HEK293 (cell line): ENCODE measurements at regions not wholly inside any gene's neighbourhood (a gene's known extent, or its start where the extent isn't known, plus 50 kb on each side); places are given as distances from the start of the nearest gene placed in this dataset.
A peak's percentile ranks its signal among the peaks of the same experiment; 100 is the strongest.
"Not testable (repeated sequence)": the region's sequence is repeated elsewhere in the genome, so short reads cannot be mapped to it uniquely, and the experiment has no call there.

ENCODE experiments used
- CTCF ChIA-PET: fragments of 350-600 bp; formaldehyde crosslinking; extraction: SDS; loops from one replicate; lab custom pipeline; 2021; ENCODE audit warnings: antibody characterized with exemption; lab: Yijun Ruan, JAX
- POLR2A ChIA-PET: fragments of 300-600 bp; formaldehyde crosslinking; extraction: SDS; loops from one replicate; lab custom pipeline; 2020; ENCODE audit warnings: antibody characterized with exemption, inconsistent platforms; lab: Yijun Ruan, JAX
- H3K27ac ChIP-seq: fragments of 200-500 bp; sonication (Bioruptor generic); 2 replicates; pipeline ENCODE4 v1.5.1; 2014; ENCODE audit warnings: low read depth, low read length, control low read depth, inconsistent platforms; ENCODE audit errors: extremely low read depth
- H3K36me3 ChIP-seq, 2 experiments: fragments of 200-500 bp in 1 of 2; sonication (Bioruptor generic) in 1 of 2; 1 replicate in 1 of 2; 2 replicates in 1 of 2; pipeline ENCODE4 v1.5.1; 2014 to 2017; ENCODE audit warnings: inconsistent platforms in 2 of 2, low read length in 2 of 2; ENCODE audit not compliant: control insufficient read depth in 2 of 2, insufficient read depth in 1 of 2
- H3K4me1 ChIP-seq: fragments of 200-500 bp; sonication (Bioruptor generic); 2 replicates; pipeline ENCODE4 v1.5.1; 2014; ENCODE audit warnings: mild to moderate bottlenecking, low read length, inconsistent platforms; ENCODE audit not compliant: control insufficient read depth, insufficient read depth
- H3K4me3 ChIP-seq: 2 replicates; pipeline ENCODE4 v1.5.1; 2011; ENCODE audit warnings: low read depth, mild to moderate bottlenecking, control low read depth, low read length, moderate library complexity
- H3K9me3 ChIP-seq: fragments of 200-500 bp; sonication (Bioruptor generic); 2 replicates; pipeline ENCODE4 v1.5.1; 2014; ENCODE audit warnings: low read depth, low read length, inconsistent platforms; ENCODE audit not compliant: control insufficient read depth, insufficient read depth
- EGR2 ChIP-seq: fragments of 450-650 bp; formaldehyde crosslinking; IDR thresholded peaks from 2 replicates; pipeline ENCODE4 v1.5.1; 2016; ENCODE audit warnings: low read depth, missing biosample characterization, missing genetic modification characterization
- GFI1B ChIP-seq: fragments of 450-650 bp; formaldehyde crosslinking; IDR thresholded peaks from 2 replicates; pipeline ENCODE4 v1.5.1; 2016; ENCODE audit warnings: missing biosample characterization, missing genetic modification characterization
- GLIS1 ChIP-seq: fragments of 450-650 bp; formaldehyde crosslinking; IDR thresholded peaks from 2 replicates; pipeline ENCODE4 v1.5.1; 2016; ENCODE audit warnings: missing biosample characterization, missing genetic modification characterization
- HOXC10 ChIP-seq: sonication (generic); formaldehyde crosslinking; IDR thresholded peaks from 2 replicates; pipeline ENCODE4 v1.8.1; 2023; ENCODE audit warnings: mild to moderate bottlenecking, missing genetic modification reagents
- TCF7L2 ChIP-seq: IDR thresholded peaks from 2 replicates; pipeline ENCODE4 v1.6.1; 2011; ENCODE audit warnings: low read depth, mild to moderate bottlenecking, inconsistent platforms, low read length, moderate library complexity, borderline replicate concordance
- TRIM28 ChIP-seq: IDR thresholded peaks from 2 replicates; pipeline ENCODE4 v1.6.1; 2011; ENCODE audit warnings: low read length, control low read depth, borderline replicate concordance
- WT1 ChIP-seq: fragments of 450-650 bp; formaldehyde crosslinking; IDR thresholded peaks from 2 replicates; pipeline ENCODE4 v1.5.1; 2016; ENCODE audit warnings: missing biosample characterization, missing genetic modification characterization
- ZBTB20 ChIP-seq: fragments of 450-650 bp; formaldehyde crosslinking; IDR thresholded peaks from 2 replicates; pipeline ENCODE4 v1.5.1; 2016; ENCODE audit warnings: missing biosample characterization, missing genetic modification characterization
- ZFHX2 ChIP-seq: fragments of 450-650 bp; formaldehyde crosslinking; conservative IDR thresholded peaks from 2 replicates; pipeline ENCODE4 v1.5.1; 2016; ENCODE audit warnings: missing biosample characterization, missing genetic modification characterization
- ZFP37 ChIP-seq: fragments of 450-650 bp; formaldehyde crosslinking; IDR thresholded peaks from 2 replicates; pipeline ENCODE4 v1.5.1; 2016; ENCODE audit warnings: missing biosample characterization, missing genetic modification characterization
- ZNF140 ChIP-seq: fragments of 450-650 bp; formaldehyde crosslinking; IDR thresholded peaks from 2 replicates; pipeline ENCODE4 v1.5.1; 2016; ENCODE audit warnings: missing biosample characterization, missing genetic modification characterization
- ZNF184 ChIP-seq: fragments of 450-650 bp; IDR thresholded peaks from 2 replicates; pipeline ENCODE4 v1.5.1; 2018; ENCODE audit warnings: missing biosample characterization, mild to moderate bottlenecking, missing genetic modification characterization
- ZNF239 ChIP-seq: fragments of 450-650 bp; formaldehyde crosslinking; IDR thresholded peaks from 2 replicates; pipeline ENCODE4 v1.5.1; 2016; ENCODE audit warnings: missing biosample characterization, missing genetic modification characterization
- ZNF335 ChIP-seq: fragments of 450-650 bp; formaldehyde crosslinking; conservative IDR thresholded peaks from 2 replicates; pipeline ENCODE4 v1.5.1; 2016; ENCODE audit warnings: missing biosample characterization, missing genetic modification characterization
- ZNF426 ChIP-seq: fragments of 450-650 bp; formaldehyde crosslinking; IDR thresholded peaks from 2 replicates; pipeline ENCODE4 v1.5.1; 2017; ENCODE audit warnings: missing biosample characterization, missing genetic modification characterization, mild to moderate bottlenecking, inconsistent platforms, moderate library complexity
- ZNF488 ChIP-seq: fragments of 450-650 bp; formaldehyde crosslinking; IDR thresholded peaks from 2 replicates; pipeline ENCODE4 v1.5.1; 2016; ENCODE audit warnings: missing biosample characterization, missing genetic modification characterization
- ZNF621 ChIP-seq: fragments of 450-650 bp; formaldehyde crosslinking; IDR thresholded peaks from 2 replicates; pipeline ENCODE4 v1.5.1; 2017; ENCODE audit warnings: missing biosample characterization, missing genetic modification characterization
- ZNF624 ChIP-seq: fragments of 450-650 bp; formaldehyde crosslinking; IDR thresholded peaks from 2 replicates; pipeline ENCODE4 v1.5.1; 2017; ENCODE audit warnings: missing biosample characterization, missing genetic modification characterization
- ZNF707 ChIP-seq: fragments of 450-650 bp; formaldehyde crosslinking; IDR thresholded peaks from 2 replicates; pipeline ENCODE4 v1.5.1; 2016; ENCODE audit warnings: missing biosample characterization, missing genetic modification characterization
- ZNF768 ChIP-seq: fragments of 450-650 bp; formaldehyde crosslinking; IDR thresholded peaks from 2 replicates; pipeline ENCODE4 v1.5.1; 2018; ENCODE audit warnings: missing biosample characterization, mild to moderate bottlenecking, missing genetic modification characterization
- TF ChIP-seq, protein P1 (sequence below): fragments of 450-650 bp; formaldehyde crosslinking; IDR thresholded peaks from 2 replicates; pipeline ENCODE4 v1.5.1; 2017; ENCODE audit warnings: missing biosample characterization, missing genetic modification characterization
- TF ChIP-seq, protein P2 (sequence below): fragments of 450-650 bp; formaldehyde crosslinking; IDR thresholded peaks from 2 replicates; pipeline ENCODE4 v1.5.1; 2017; ENCODE audit warnings: missing biosample characterization, missing genetic modification characterization
- TF ChIP-seq, protein P3 (sequence below): fragments of 450-650 bp; formaldehyde crosslinking; IDR thresholded peaks from 2 replicates; pipeline ENCODE4 v1.5.1; 2016; ENCODE audit warnings: missing biosample characterization, missing genetic modification characterization

DNA sequence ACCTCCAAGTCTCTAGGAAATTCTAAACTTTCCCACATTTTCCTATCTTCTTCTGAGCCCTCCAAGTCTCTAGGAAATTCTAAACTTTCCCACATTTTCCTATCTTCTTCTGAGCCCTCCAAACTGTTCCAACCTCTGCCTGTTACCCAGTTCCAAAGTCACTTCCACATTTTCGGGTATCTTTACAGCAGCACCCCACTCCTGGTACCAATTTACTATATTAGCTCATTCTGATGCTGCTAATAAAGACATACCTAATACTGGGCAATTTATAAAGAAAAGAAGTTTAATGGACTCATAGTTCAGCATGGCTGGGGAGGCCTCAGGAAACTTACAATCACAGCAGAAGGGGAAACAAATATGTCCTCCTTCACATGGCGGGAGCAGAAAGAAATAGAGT, 122.4 kb upstream of the PCGF5 start:
- H3K36me3 ChIP-seq, H3K27ac ChIP-seq, POLR2A ChIA-PET, CTCF ChIA-PET, H3K4me3 ChIP-seq, H3K4me1 ChIP-seq, H3K9me3 ChIP-seq: not testable (repeated sequence)
- peak; percentile 93 for TF ChIP-seq ZNF707 (tag by site-specific recombination)

- Histone ChIP-seq H3K4me1 (peaks cover 5% of the 10 kb centered on the region), H3K4me3 (no peak overlapping the region), H3K36me3 (no peaks in the 10 kb centered on the region), H3K9me3 (no peaks in the 10 kb centered on the region), H3K27ac (no peak overlapping the region)
- ChIA-PET CTCF (interaction anchor here (0.7 kb wide), 1 partner anchor 10 kb away, joined by 3 read pairs; no protein-coding TSS in a partner anchor), POLR2A (no interaction called here)
- peak; percentile 47; the same call in 1 of the 2 replicates for TF ChIP-seq TCF7L2
- peak; percentile 51; the same call in 1 of the 2 replicates for TF ChIP-seq TRIM28
- TF ChIP-seq WT1 (tag by site-specific recombination): no peak
- TF ChIP-seq ZBTB20: peak; percentile 49
- 0 out of 2 replicates have a peak, but pooled peaks have one; percentile 29 for TF ChIP-seq ZFHX2 (tag by site-specific recombination)
- TF ChIP-seq GLIS1: peak; percentile 32; the same call in 1 of the 2 replicates
- TF ChIP-seq ZNF239 (tag by site-specific recombination): no peak
- TF ChIP-seq EGR2 (tag by site-specific recombination): peak; percentile 27; the same call in 1 of the 2 replicates
- TF ChIP-seq GFI1B (tag by site-specific recombination): no peak
These were observed 116.9 kb upstream of the PCGF5 start for GRCh38 chr10:91103384-91104192.

DNA sequence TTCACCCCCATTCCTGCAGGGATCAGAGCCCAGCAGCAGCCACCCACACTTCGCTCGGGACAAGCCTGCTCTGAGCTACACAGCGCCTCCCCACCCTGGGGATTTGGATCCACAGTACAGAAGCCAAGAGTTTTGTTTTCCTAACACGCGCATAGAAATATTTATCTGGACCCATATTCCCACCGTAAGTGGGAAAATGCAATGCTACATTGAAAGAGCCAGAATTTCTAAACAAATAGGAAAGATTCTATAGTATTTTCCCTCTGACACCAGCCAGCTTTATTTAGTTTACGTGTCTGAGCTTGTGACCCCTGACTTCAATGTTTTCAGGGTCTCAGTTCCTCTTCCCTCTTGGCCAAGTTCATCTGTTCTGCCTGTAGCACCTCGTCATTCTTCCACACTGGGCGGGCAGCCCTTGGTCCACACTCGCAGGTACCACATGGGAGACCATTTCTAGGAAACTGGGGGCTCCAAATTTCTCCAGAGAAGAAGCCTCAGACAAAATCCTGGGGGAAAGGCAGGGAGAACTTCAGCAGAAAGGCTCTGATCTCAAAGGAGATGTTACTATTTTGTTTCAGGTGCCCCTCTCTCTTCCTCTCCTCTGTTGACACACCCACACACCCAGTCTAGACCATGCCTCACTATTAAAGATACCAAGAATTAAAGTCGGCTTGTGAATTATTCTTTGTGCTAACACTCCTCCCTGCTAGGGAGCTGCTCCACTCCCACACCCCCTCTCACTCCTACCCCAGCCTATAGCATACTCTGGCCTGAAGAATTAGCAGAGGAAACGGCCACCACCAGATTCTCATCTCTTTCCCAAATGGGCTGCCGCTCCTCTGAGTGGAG, 116.0 kb upstream of the PCGF5 start:
- POLR2A ChIA-PET: no interaction called here
- TF ChIP-seq ZNF184 (tag by site-specific recombination) (no peak), ZNF335 (tag by site-specific recombination) (no peak), EGR2 (tag by site-specific recombination) (peak; percentile 31; the same call in 1 of the 2 replicates), ZNF140 (tag by site-specific recombination) (no peak), ZNF624 (tag by site-specific recombination) (no peak), ZNF621 (no peak), HOXC10 (CRISPR knock-in tag) (no peak), ZNF426 (tag by site-specific recombination) (no peak), ZFHX2 (tag by site-specific recombination) (peak; percentile 44), ZNF488 (no peak), ZFP37 (no peak), ZNF768 (tag by site-specific recombination) (no peak)
- TF ChIP-seq, protein P1, sequence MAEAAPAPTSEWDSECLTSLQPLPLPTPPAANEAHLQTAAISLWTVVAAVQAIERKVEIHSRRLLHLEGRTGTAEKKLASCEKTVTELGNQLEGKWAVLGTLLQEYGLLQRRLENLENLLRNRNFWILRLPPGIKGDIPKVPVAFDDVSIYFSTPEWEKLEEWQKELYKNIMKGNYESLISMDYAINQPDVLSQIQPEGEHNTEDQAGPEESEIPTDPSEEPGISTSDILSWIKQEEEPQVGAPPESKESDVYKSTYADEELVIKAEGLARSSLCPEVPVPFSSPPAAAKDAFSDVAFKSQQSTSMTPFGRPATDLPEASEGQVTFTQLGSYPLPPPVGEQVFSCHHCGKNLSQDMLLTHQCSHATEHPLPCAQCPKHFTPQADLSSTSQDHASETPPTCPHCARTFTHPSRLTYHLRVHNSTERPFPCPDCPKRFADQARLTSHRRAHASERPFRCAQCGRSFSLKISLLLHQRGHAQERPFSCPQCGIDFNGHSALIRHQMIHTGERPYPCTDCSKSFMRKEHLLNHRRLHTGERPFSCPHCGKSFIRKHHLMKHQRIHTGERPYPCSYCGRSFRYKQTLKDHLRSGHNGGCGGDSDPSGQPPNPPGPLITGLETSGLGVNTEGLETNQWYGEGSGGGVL (tag by site-specific recombination): no peak
- TF ChIP-seq, protein P2, sequence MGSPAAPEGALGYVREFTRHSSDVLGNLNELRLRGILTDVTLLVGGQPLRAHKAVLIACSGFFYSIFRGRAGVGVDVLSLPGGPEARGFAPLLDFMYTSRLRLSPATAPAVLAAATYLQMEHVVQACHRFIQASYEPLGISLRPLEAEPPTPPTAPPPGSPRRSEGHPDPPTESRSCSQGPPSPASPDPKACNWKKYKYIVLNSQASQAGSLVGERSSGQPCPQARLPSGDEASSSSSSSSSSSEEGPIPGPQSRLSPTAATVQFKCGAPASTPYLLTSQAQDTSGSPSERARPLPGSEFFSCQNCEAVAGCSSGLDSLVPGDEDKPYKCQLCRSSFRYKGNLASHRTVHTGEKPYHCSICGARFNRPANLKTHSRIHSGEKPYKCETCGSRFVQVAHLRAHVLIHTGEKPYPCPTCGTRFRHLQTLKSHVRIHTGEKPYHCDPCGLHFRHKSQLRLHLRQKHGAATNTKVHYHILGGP: no peak
- TF ChIP-seq, protein P3, sequence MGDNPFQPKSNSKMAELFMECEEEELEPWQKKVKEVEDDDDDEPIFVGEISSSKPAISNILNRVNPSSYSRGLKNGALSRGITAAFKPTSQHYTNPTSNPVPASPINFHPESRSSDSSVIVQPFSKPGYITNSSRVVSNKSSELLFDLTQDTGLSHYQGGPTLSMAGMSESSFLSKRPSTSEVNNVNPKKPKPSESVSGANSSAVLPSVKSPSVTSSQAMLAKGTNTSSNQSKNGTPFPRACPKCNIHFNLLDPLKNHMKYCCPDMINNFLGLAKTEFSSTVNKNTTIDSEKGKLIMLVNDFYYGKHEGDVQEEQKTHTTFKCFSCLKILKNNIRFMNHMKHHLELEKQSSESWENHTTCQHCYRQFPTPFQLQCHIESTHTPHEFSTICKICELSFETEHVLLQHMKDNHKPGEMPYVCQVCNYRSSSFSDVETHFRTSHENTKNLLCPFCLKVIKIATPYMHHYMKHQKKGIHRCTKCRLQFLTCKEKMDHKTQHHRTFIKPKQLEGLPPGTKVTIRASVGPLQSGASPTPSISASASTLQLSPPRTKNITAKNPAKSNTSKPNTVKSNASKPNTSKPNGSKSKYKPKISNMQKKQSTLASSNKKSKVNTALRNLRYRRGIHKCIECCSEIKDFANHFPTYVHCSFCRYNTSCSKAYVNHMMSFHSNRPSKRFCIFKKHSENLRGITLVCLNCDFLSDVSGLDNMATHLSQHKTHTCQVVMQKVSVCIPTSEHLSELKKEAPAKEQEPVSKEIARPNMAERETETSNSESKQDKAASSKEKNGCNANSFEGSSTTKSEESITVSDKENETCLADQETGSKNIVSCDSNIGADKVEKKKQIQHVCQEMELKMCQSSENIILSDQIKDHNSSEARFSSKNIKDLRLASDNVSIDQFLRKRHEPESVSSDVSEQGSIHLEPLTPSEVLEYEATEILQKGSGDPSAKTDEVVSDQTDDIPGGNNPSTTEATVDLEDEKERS (tag by site-specific recombination): no peak

More for the DNA sequence above, 116.0 kb upstream of the PCGF5 start:
- CTCF ChIA-PET: no interaction called here
- H3K36me3 ChIP-seq: no peaks in the 10 kb centered on the region
- H3K4me3 ChIP-seq: no peak overlapping the region
- no peak overlapping the region for H3K27ac ChIP-seq
- H3K4me1 ChIP-seq: peaks cover 5% of the 10 kb centered on the region
- no peaks in the 10 kb centered on the region for H3K9me3 ChIP-seq
